HG03103 (cell line): ENCODE measurements at regions not wholly inside any gene's neighbourhood (a gene's known extent, or its start where the extent isn't known, plus 50 kb on each side); places are given as distances from the start of the nearest gene placed in this dataset.
"Not testable (repeated sequence)": the region's sequence is repeated elsewhere in the genome, so short reads cannot be mapped to it uniquely, and the experiment has no call there.

Experiments used
- ATAC-seq: cut with Tn5 transposase; IDR thresholded peaks from one replicate; pipeline ENCODE4 v1.9.1; 2021; ENCODE audit warnings: low read depth; ENCODE audit not compliant: unreplicated experiment

DNA sequence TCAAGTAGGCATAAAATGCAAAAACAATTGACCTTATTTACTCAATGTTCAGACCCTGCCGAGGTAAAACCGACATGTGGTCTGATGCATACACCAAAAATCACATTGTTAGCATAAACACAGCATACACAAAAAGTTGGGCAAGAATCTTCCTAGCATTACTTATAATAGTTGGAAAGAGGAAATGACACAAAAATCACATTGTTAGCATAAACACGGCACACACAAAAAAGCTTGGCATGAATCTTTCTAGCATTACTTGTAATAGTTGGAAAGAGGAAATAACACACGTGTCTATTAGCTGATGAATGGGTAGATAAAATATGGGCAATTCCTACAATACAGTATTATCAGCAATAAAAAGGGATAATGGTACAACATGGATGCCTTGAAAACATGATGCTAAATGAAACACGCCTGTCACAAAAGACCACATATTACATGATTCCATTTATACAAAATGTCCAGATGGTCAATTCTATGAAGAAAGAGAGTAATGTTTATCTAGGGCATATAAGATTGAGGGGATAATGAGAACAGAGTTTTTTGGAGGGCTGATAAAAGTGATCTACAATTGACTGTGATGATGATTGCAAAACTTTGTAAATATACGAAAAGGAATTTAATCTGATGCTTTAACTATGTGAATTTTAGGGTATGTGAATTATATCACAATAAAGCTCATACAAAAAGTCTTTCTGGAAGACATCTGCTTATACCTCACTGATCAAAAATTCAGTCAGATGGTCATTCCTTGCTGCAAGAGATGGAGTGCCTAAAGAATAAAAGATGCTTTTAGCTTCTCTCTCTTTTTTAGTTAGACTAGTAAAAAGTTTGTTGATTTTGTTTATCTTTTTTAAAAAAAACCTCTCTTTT lies 1019.5 kb upstream of the CITED2 start:
- no peak for ATAC-seq

GRCh38 chr6:140388815-140389214 lies 1014.4 kb upstream of the CITED2 start:
- no peak for ATAC-seq

GRCh38 chr6:140388192-140388802 lies 1013.8 kb upstream of the CITED2 start:
- no peak for ATAC-seq

DNA sequence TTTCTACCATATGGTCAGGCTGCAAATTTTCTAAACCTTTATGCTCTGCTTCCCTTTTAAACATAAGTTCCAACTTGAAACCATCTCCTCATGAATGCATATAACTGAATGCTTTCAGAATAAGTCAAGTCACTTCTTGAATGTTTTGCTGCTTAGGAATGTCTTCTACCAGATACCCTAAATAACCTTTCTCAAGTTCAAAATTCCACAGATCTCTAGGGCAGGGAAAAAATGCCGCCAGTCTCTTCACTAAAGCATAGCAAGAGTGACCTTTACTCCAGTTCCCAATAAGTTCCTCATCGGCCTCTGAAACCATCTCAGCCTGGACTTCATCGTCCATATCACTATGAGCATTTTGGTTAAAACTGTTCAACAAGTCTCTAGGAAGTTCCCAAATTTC lies 1011.2 kb upstream of the CITED2 start:
- ATAC-seq = no peak

DNA sequence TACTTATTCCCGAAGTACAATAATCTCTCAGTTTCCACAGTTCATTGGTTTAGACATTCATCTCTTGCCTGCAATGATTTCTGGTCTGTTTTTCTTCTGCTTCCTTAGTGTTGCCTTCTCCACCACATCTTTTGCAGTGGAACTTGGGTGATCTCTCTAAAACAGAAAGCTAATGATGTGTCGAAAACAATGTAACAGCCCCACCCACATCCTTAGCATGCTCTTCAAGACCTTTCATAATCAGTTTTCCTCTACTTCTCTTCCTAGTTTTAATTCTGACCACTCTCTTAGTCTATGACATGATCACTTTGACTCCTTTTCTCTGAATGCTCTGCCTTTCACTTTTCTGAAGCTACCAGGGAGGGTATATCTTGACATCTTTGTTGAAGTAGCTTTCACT lies 1007.9 kb upstream of the CITED2 start:
- no peak for ATAC-seq

DNA sequence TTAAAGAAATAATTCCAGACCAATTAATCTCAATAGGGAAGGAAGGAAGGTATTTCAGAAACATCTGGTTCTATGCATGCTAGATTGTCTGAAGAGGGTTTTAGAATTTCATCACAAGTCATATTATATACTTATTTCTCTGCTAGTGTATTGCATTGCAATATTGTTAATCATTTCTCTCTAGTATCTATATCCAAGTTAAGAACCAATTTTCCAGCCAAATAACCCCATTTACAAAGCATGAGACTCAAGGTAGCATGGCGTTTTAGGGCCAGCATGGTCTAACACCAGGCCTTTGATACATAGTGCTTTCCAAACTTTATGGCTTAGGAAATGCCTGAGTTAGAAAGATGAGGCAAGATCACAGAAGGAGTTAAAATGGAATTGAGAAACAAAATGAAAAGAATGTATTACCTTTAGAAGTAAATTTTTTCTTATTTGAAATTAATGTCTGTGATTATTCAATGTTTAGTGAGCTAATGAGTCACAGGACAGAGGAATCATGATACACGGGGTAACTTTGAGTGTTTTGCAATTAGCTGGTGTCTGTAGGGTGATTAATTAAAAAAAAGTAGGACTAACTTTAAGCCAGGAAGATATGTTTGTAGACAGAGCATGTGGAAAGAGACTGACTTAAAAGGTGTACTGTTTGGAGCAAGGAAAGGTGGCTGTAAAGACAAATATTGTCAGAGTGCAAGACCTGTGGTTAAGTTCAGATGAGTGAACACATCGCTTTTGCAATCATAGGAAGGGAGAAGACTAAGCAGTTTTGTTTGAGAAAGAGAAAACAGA lies 1006.2 kb upstream of the CITED2 start:
- no peak for ATAC-seq

DNA sequence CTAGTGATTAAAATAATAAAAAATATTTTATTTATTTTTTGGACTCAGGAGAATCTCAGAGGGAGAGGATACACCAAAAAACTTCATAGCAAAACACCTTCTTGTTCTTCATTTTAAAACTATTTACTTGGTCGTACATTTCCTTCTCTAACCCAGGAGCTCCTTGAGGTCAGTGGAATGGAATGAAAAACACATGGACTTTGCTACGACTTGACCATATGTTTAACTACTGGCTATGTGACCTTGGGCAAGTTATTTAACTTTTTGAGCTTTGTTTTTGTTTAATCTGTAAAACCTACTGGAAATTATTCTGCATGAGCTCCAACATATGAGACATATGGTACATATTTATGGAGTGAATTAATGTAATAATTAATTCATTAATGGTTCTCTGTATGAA lies 1005.5 kb upstream of the CITED2 start:
- no peak for ATAC-seq

DNA sequence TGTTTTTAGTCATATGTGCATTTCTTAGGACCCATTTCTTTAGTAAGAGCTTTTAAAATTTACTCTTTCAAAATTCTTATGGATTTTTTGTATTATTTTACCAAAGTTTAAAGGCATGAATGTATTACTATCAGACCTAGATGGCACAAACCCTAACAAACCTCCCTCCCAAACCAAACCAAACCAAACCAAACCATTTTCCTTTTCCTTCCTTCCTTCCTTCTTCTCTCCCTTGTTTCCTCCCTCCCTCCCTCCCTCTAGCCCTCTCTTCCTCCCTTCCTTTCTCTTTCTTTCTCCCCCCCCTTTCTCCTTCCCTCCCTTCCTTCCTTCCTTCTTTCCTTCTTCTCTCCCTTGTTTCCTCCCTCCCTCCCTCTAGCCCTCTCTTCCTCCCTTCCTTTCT lies 1001.8 kb upstream of the CITED2 start:
- ATAC-seq = no peak

GRCh38 chr6:140373728-140374127 lies 999.3 kb upstream of the CITED2 start:
- ATAC-seq = not testable (repeated sequence)

DNA sequence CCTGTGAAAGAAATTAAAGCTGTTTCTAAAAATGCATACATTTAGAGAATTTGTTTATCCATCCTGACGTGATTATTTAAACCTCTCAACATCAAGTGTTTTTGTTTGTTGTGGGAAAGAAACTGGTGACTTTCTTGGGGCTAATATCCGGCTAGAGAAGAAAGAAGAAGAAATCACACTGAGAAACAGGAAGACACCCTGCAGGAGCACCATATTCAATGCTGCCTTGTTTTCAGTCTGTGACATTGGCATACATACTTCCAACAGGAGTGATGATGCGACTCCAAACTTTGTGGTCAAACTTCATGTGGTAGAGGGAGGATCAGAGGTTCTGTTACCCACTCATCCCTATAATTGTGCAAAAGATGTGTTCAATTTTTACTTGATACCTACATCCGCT lies 997.6 kb upstream of the CITED2 start:
- no peak for ATAC-seq

GRCh38 chr6:140370976-140371870 lies 996.8 kb upstream of the CITED2 start:
- ATAC-seq = no peak

DNA sequence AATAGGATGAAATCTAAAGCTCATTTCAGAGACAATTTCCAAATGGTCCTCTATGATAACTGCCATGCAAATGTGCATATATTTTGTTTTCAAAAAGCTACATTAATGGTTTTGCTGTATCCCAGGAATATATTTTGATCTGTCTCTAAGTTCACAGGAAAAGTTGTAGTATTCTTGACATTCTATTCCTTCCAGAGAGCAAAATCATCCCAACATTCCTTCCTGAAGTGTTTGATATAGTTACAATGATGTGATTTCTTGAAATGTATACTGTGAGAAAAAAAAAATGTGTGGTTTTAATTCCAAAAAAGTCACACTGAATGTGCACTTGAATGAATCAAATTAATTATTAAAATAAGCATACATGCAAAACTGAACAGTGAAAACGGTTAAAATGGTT lies 996.0 kb upstream of the CITED2 start:
- ATAC-seq = no peak

- no peak for ATAC-seq
These were observed 992.5 kb upstream of the CITED2 start for GRCh38 chr6:140366991-140367390.

DNA sequence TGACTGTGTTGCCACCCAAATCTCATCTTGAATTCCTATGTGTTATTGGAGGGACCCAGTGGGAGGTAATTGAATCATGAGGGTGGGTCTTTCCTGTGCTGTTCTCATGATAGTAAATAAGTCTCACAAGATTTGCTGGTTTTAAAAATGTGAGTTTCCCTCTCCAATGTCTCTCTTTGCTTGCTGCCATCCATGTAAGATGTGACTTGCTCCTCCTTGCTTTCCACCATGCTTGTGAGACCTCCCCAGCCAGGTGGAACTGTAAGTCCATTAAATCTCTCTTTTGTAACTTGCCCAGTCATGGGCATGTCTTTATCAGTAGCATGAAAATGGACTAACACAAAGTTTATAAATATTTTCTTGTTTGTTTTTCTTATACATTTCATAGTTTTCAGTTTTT lies 990.5 kb upstream of the CITED2 start:
- no peak for ATAC-seq

GRCh38 chr6:140360651-140361050 lies 986.2 kb upstream of the CITED2 start:
- no peak for ATAC-seq

DNA sequence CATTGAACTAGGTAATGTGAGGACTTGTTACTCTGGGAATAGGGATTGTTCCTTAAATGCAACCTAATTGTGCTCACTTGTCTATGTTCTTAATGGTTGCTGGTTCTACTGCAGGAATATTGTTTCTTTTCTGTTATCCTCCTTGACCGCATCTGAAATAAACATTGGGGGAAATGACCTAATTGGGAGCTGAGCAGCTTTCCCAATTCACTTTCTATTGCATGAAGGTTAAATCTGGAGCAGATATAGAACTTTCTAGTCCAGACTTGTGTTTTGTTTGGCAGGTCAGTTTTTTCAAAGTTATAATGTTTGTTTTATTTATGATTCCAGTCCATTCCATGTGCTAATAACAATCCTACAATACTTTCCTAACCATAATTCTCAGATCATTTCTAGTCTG lies 981.0 kb upstream of the CITED2 start:
- no peak for ATAC-seq

DNA sequence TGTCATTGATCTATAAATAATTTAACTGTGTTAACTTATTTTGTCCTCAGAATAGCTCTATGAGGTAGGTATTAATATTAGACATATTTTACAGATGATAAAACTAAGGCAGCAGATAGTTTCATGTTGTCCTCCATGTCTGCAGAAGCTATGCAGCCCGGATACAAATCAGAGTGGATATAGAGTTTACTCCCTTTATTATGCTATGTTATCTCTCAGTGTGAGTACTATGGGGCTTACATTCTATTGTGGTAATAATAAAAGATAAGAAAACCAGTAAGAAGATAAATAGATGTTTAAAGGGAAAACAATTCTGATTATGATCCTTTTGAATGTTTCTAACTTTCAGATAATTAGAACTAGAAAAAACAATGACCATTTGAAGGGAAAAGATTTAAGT lies 979.8 kb upstream of the CITED2 start:
- no peak for ATAC-seq

- ATAC-seq = no peak
These were observed 979.1 kb upstream of the CITED2 start for GRCh38 chr6:140353536-140353935.

DNA sequence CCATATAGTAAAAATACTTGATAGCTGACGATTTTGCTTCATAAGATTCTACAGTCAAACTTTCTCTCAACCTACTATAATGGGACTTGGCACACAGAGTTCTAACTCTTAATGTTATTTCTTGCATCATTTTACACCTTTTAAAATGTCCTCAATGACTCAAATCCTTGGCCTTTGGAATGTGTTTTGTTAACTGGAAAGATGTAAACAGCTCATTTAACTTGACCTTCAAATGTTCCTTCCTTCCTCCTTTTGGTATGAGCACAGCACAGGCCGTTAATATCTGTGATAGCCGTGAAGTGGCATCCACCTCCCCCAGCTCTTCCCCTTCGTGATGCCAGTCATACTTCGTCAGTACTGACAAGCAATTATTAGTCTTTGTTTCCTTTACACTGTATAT lies 972.0 kb upstream of the CITED2 start:
- no peak for ATAC-seq

GRCh38 chr6:140345935-140346334 lies 971.5 kb upstream of the CITED2 start:
- no peak for ATAC-seq
